Keratinocyte (primary cell): ENCODE measurements at regions not wholly inside any gene's neighbourhood (a gene's known extent, or its start where the extent isn't known, plus 50 kb on each side); places are given as distances from the start of the nearest gene placed in this dataset.

Experiments used
- DNase-seq: peaks from one replicate; pipeline ENCODE4 v3.0.0-alpha.2; 2011; ENCODE audit warnings: low read depth, missing footprints, low spot score
- FAIRE-seq: peaks from 2 replicates; lab custom pipeline; 2011; peaks lifted over from hg19 to GRCh38; lab: Jason Lieb, UNC
- H2AFZ ChIP-seq: 2 replicates; pipeline ENCODE4 v1.6.0; 2012; ENCODE audit warnings: low read length, control low read depth, inconsistent platforms; ENCODE audit not compliant: control insufficient read depth
- H3K27ac ChIP-seq: 2 replicates; pipeline ENCODE4 v1.5.1; 2011; ENCODE audit warnings: low read length; ENCODE audit not compliant: control insufficient read depth, insufficient read depth
- H3K27me3 ChIP-seq: 3 replicates; pipeline ENCODE4 v1.6.0; 2011; ENCODE audit warnings: low read length; ENCODE audit not compliant: control insufficient read depth, insufficient read depth; ENCODE audit errors: extremely low read depth
- H3K36me3 ChIP-seq, 2 experiments: 2 replicates in 1 of 2; 3 replicates in 1 of 2; pipeline ENCODE4 v1.5.1; 2011; ENCODE audit warnings: low read length in 2 of 2, mild to moderate bottlenecking in 1 of 2; ENCODE audit not compliant: control insufficient read depth in 2 of 2, insufficient read depth in 2 of 2; ENCODE audit errors: extremely low read depth in 1 of 2
- H3K4me1 ChIP-seq: 3 replicates; pipeline ENCODE4 v1.5.1; 2011; ENCODE audit warnings: low read length; ENCODE audit not compliant: control insufficient read depth, insufficient read depth; ENCODE audit errors: extremely low read depth
- H3K4me2 ChIP-seq: 3 replicates; pipeline ENCODE4 v1.6.0; 2011; ENCODE audit warnings: low read depth, low read length; ENCODE audit not compliant: control insufficient read depth, insufficient read depth; ENCODE audit errors: extremely low read depth
- H3K4me3 ChIP-seq, 3 experiments: fragments of 200-600 bp in 1 of 3; sonication (generic) in 1 of 3; 2 replicates in 2 of 3; 3 replicates in 1 of 3; pipeline ENCODE4 v1.5.1; 2011 to 2016; ENCODE audit warnings: low read length in 3 of 3, mild to moderate bottlenecking in 3 of 3, control low read depth in 2 of 3, inconsistent platforms in 1 of 3, low read depth in 1 of 3, mixed read lengths in 1 of 3, mixed run types in 1 of 3, moderate library complexity in 1 of 3; ENCODE audit not compliant: control insufficient read depth in 2 of 3, insufficient read depth in 2 of 3; ENCODE audit errors: extremely low read depth in 1 of 3
- H3K79me2 ChIP-seq: 2 replicates; pipeline ENCODE4 v1.6.0; 2012; ENCODE audit warnings: low read length; ENCODE audit not compliant: control insufficient read depth, insufficient read depth
- H3K9ac ChIP-seq: 3 replicates; pipeline ENCODE4 v1.6.0; 2011; ENCODE audit warnings: low read length; ENCODE audit not compliant: control insufficient read depth, insufficient read depth; ENCODE audit errors: extremely low read depth
- H3K9me1 ChIP-seq: 3 replicates; pipeline ENCODE4 v1.6.0; 2011; ENCODE audit warnings: low read length; ENCODE audit not compliant: control insufficient read depth, insufficient read depth; ENCODE audit errors: extremely low read depth
- H3K9me3 ChIP-seq: 2 replicates; pipeline ENCODE4 v1.5.1; 2012; ENCODE audit warnings: low read depth, low read length; ENCODE audit not compliant: control insufficient read depth
- H4K20me1 ChIP-seq: 3 replicates; pipeline ENCODE4 v1.6.0; 2011; ENCODE audit warnings: low read length; ENCODE audit not compliant: control insufficient read depth, insufficient read depth; ENCODE audit errors: extremely low read depth
- CTCF ChIP-seq, 3 experiments: IDR thresholded peaks in 1 of 3; conservative IDR thresholded peaks in 1 of 3; optimal IDR thresholded peaks in 1 of 3; 2 replicates in 2 of 3; 3 replicates in 1 of 3; pipeline versions ENCODE3 to v1.5.1; 2011; ENCODE audit warnings: low read length in 3 of 3, mild to moderate bottlenecking in 3 of 3, moderate library complexity in 2 of 3, control low read depth in 1 of 3, inconsistent platforms in 1 of 3; ENCODE audit not compliant: insufficient read depth in 2 of 3; ENCODE audit errors: extremely low read depth in 1 of 3
- EZH2 ChIP-seq: IDR thresholded peaks from one replicate; pipeline ENCODE4 v1.6.1; 2012; ENCODE audit warnings: inconsistent platforms, mild to moderate bottlenecking, low read length, moderate library complexity
- dilution Hi-C: fragments of 300-500 bp; cut with MboI; formaldehyde crosslinking; loops from one replicate; pipeline ENCODE4 v1.7.0; 2020; ENCODE audit warnings: low sequenced_read_pairs; ENCODE audit not compliant: extremely low pct_ligation_motif_present

- no peaks in the 10 kb centered on the region for H3K4me1 ChIP-seq
- H3K9me1 ChIP-seq: no peaks in the 10 kb centered on the region
- H3K4me3 ChIP-seq: no peak overlapping the region
- H2AFZ ChIP-seq: no peak overlapping the region
- no peak for TF ChIP-seq EZH2
- TF ChIP-seq CTCF (optimal IDR thresholded peaks at IDR 0.05 in 1 of 3, IDR thresholded peaks at IDR 0.05 in 1 of 3, conservative IDR thresholded peaks at IDR 0.05 in 1 of 3; ENCODE audit: extremely low read depth in 1 of 3, insufficient read depth in 2 of 3, low read length in 3 of 3): no peak
- H3K9me3 ChIP-seq: no peaks in the 10 kb centered on the region
- H3K4me2 ChIP-seq: no peak overlapping the region
- no peaks in the 10 kb centered on the region for H3K79me2 ChIP-seq
- DNase-seq (no peak), FAIRE-seq (no peak)
- H3K9ac ChIP-seq: no peak overlapping the region
- no peaks in the 10 kb centered on the region for H3K36me3 ChIP-seq
- H3K27ac ChIP-seq: no peak overlapping the region
- dilution Hi-C loops: no loop called here
- no peaks in the 10 kb centered on the region for H4K20me1 ChIP-seq
- no peaks in the 10 kb centered on the region for H3K27me3 ChIP-seq
These were observed 90.9 kb upstream of the PREP start for GRCh38 chr6:105493736-105494135.

- dilution Hi-C loops: no loop called here
- H3K79me2 ChIP-seq: no peaks in the 10 kb centered on the region
- no peaks in the 10 kb centered on the region for H4K20me1 ChIP-seq
- H3K4me1 ChIP-seq: no peaks in the 10 kb centered on the region
- FAIRE-seq: peak; percentile 66
- H3K9ac ChIP-seq: no peak overlapping the region
- H3K36me3 ChIP-seq: no peaks in the 10 kb centered on the region
- H3K4me3 ChIP-seq: no peak overlapping the region
- no peak for DNase-seq
- no peaks in the 10 kb centered on the region for H3K9me3 ChIP-seq
- no peaks in the 10 kb centered on the region for H3K9me1 ChIP-seq
- H2AFZ ChIP-seq: no peak overlapping the region
- H3K4me2 ChIP-seq: no peak overlapping the region
- TF ChIP-seq CTCF (optimal IDR thresholded peaks at IDR 0.05 in 1 of 3, IDR thresholded peaks at IDR 0.05 in 1 of 3, conservative IDR thresholded peaks at IDR 0.05 in 1 of 3; ENCODE audit: extremely low read depth in 1 of 3, insufficient read depth in 2 of 3, low read length in 3 of 3) (no peak), EZH2 (no peak)
- no peak overlapping the region for H3K27ac ChIP-seq
- H3K27me3 ChIP-seq: no peaks in the 10 kb centered on the region
These were observed 90.1 kb upstream of the PREP start for GRCh38 chr6:105492706-105493673.
